ENCODE measurements at regions not wholly inside any gene's neighbourhood (a gene's known extent, or its start where the extent isn't known, plus 50 kb on each side); places are given as distances from the start of the nearest gene placed in this dataset.
"Not testable (repeated sequence)": the region's sequence is repeated elsewhere in the genome, so short reads cannot be mapped to it uniquely, and the experiment has no call there.

- DNase-seq, result not testable (repeated sequence)
Observed at GRCh38 chr10:15921423-15921945, 61.2 kb upstream of the MINDY3 start.

GRCh38 chr10:15931376-15931775 lies 71.1 kb upstream of the MINDY3 start:
- DNase-seq, result no peak

GRCh38 chr10:15939543-15939942 lies 79.2 kb upstream of the MINDY3 start:
- DNase-seq, result not testable (repeated sequence)

- no peak for DNase-seq
Observed at GRCh38 chr10:15943426-15943825, 83.1 kb upstream of the MINDY3 start.

- DNase-seq, result no peak
Observed at GRCh38 chr10:15954188-15954587, 93.9 kb upstream of the MINDY3 start.

- no peak for DNase-seq
Observed at GRCh38 chr10:15960277-15960676, 100.0 kb upstream of the MINDY3 start.

GRCh38 chr10:15972736-15973135 lies 112.4 kb upstream of the MINDY3 start:
- not testable (repeated sequence) for DNase-seq

GRCh38 chr10:15985690-15986089 lies 125.4 kb upstream of the MINDY3 start:
- no peak for DNase-seq

- DNase-seq, result no peak
Observed at GRCh38 chr10:15990535-15991129, 130.3 kb upstream of the MINDY3 start.

GRCh38 chr10:15997313-15997712 lies 137.0 kb upstream of the MINDY3 start:
- DNase-seq, result no peak

GRCh38 chr10:16001581-16001980 lies 141.3 kb upstream of the MINDY3 start:
- no peak for DNase-seq

GRCh38 chr10:16009785-16010184 lies 149.5 kb upstream of the MINDY3 start:
- no peak for DNase-seq

- no peak for DNase-seq
Observed at GRCh38 chr10:16011548-16011947, 151.2 kb upstream of the MINDY3 start.

GRCh38 chr10:16014469-16014868 lies 154.2 kb upstream of the MINDY3 start:
- DNase-seq, result no peak

- no peak for DNase-seq
Observed at GRCh38 chr10:16016688-16017087, 156.4 kb upstream of the MINDY3 start.

GRCh38 chr10:16020836-16021235 lies 160.5 kb upstream of the MINDY3 start:
- DNase-seq, result no peak

- DNase-seq, result not testable (repeated sequence)
Observed at GRCh38 chr10:16026832-16027231, 166.5 kb upstream of the MINDY3 start.

GRCh38 chr10:16030562-16030961 lies 170.3 kb upstream of the MINDY3 start:
- DNase-seq, result no peak

GRCh38 chr10:16049050-16049449 lies 188.7 kb upstream of the MINDY3 start:
- DNase-seq, result no peak

GRCh38 chr10:16049782-16050181 lies 189.5 kb upstream of the MINDY3 start:
- no peak for DNase-seq

GRCh38 chr10:16063350-16063749 lies 203.0 kb upstream of the MINDY3 start:
- DNase-seq, result no peak

GRCh38 chr10:16083551-16083950 lies 223.2 kb upstream of the MINDY3 start:
- DNase-seq, result not testable (repeated sequence)

GRCh38 chr10:16105082-16105481 lies 244.8 kb upstream of the MINDY3 start:
- no peak for DNase-seq

- DNase-seq, result no peak
Observed at GRCh38 chr10:16116404-16117304, 256.3 kb upstream of the MINDY3 start.
